HG03103 (cell line): ENCODE measurements at regions not wholly inside any gene's neighbourhood (a gene's known extent, or its start where the extent isn't known, plus 50 kb on each side); places are given as distances from the start of the nearest gene placed in this dataset.
"Not testable (repeated sequence)": the region's sequence is repeated elsewhere in the genome, so short reads cannot be mapped to it uniquely, and the experiment has no call there.

Source experiments
- ATAC-seq: cut with Tn5 transposase; IDR thresholded peaks from one replicate; pipeline ENCODE4 v1.9.1; 2021; ENCODE audit warnings: low read depth; ENCODE audit not compliant: unreplicated experiment

GRCh38 chr16:17029602-17030350 lies 441.0 kb downstream of the XYLT1 start:
- ATAC-seq, result no peak

- ATAC-seq, result no peak
Measured at GRCh38 chr16:17031484-17032268, 439.1 kb downstream of the XYLT1 start.

GRCh38 chr16:17032332-17032731 lies 438.4 kb downstream of the XYLT1 start:
- no peak for ATAC-seq

GRCh38 chr16:17034477-17035252 lies 436.1 kb downstream of the XYLT1 start:
- ATAC-seq, result no peak

GRCh38 chr16:17037499-17037898 lies 433.3 kb downstream of the XYLT1 start:
- ATAC-seq, result no peak

GRCh38 chr16:17038415-17038814 lies 432.3 kb downstream of the XYLT1 start:
- no peak for ATAC-seq

GRCh38 chr16:17049109-17049508 lies 421.7 kb downstream of the XYLT1 start:
- ATAC-seq, result not testable (repeated sequence)

GRCh38 chr16:17050468-17050867 lies 420.3 kb downstream of the XYLT1 start:
- ATAC-seq, result no peak
